ENCODE measurements at regions not wholly inside any gene's neighbourhood (a gene's known extent, or its start where the extent isn't known, plus 50 kb on each side); places are given as distances from the start of the nearest gene placed in this dataset.

GRCh38 chr18:1056404-1056803, 151.7 kb downstream of the ADCYAP1 start:
- 85% methylated on average over 2 of the region's 2 CpGs for WGBS
- no peaks in the 10 kb centered on the region for H3K27me3 ChIP-seq (ENCODE audit: control insufficient read depth in 4 of 4, insufficient read depth in 4 of 4, low read length in 3 of 4)

GRCh38 chr18:1057367-1057766, 152.7 kb downstream of the ADCYAP1 start:
- H3K27ac ChIP-seq (ENCODE audit: low read depth in 1 of 2, low read length in 2 of 2), result no peak overlapping the region
- H3K4me1 ChIP-seq (ENCODE audit: control insufficient read depth in 4 of 4, insufficient read depth in 4 of 4, low read length in 3 of 4), result no peaks in the 10 kb centered on the region
- TF ChIP-seq JUND (IDR thresholded peaks at IDR 0.05) (no peak), RAD21 (IDR thresholded peaks at IDR 0.05) (no peak), ZBTB33 (IDR thresholded peaks at IDR 0.05) (no peak), ATF3 (IDR thresholded peaks at IDR 0.05) (no peak), FOXA1 (IDR thresholded peaks at IDR 0.05) (no peak), NR2F2 (IDR thresholded peaks at IDR 0.05) (no peak), CTCF (IDR thresholded peaks at IDR 0.05; ENCODE audit: low read depth, low read length, missing input control) (no peak)
- H3K36me3 ChIP-seq (ENCODE audit: control insufficient read depth in 4 of 4, insufficient read depth in 3 of 4, low read depth in 1 of 4, low read length in 3 of 4), result no peaks in the 10 kb centered on the region
- H3K9ac ChIP-seq (ENCODE audit: low read depth in 1 of 2, low read length in 2 of 2), result no peak overlapping the region
- DNase-seq (ENCODE audit: low spot score), result no peak
- peaks cover 0 to 4% (median 2%) of the 10 kb centered on the region in 4 donors for H3K9me3 ChIP-seq (ENCODE audit: control insufficient read depth in 4 of 4, low read length in 3 of 4)
- H3K4me3 ChIP-seq (ENCODE audit: low read depth in 1 of 3, low read length in 3 of 3), result no peak overlapping the region
- 81% methylated on average over 3 of the region's 3 CpGs for WGBS
- no peaks in the 10 kb centered on the region for H3K27me3 ChIP-seq (ENCODE audit: control insufficient read depth in 4 of 4, insufficient read depth in 4 of 4, low read length in 3 of 4)

More at GRCh38 chr18:1056404-1056803, 151.7 kb downstream of the ADCYAP1 start:
- no peak for TF ChIP-seq TAF1 (conservative IDR thresholded peaks at IDR 0.05)
- TF ChIP-seq REST (IDR thresholded peaks at IDR 0.05), result no peak
- TF ChIP-seq GABPA (IDR thresholded peaks at IDR 0.05 in 1 of 2, conservative IDR thresholded peaks at IDR 0.05 in 1 of 2), result no peak
- TF ChIP-seq HNF4A (conservative IDR thresholded peaks at IDR 0.05), result no peak
- TF ChIP-seq YY1 (IDR thresholded peaks at IDR 0.05), result no peak
- TF ChIP-seq NR2F2 (IDR thresholded peaks at IDR 0.05), result no peak
- no peak for TF ChIP-seq FOXA1 (IDR thresholded peaks at IDR 0.05)
- TF ChIP-seq HNF4G (IDR thresholded peaks at IDR 0.05), result no peak
- TF ChIP-seq RXRA (IDR thresholded peaks at IDR 0.05), result no peak
- TF ChIP-seq MAX (IDR thresholded peaks at IDR 0.05), result no peak
- no peak for TF ChIP-seq ZBTB33 (IDR thresholded peaks at IDR 0.05)
- no peak for TF ChIP-seq FOXA2 (IDR thresholded peaks at IDR 0.05)
- TF ChIP-seq SP1 (IDR thresholded peaks at IDR 0.05), result no peak
- TF ChIP-seq JUND (IDR thresholded peaks at IDR 0.05), result no peak
- no peak for TF ChIP-seq EGR1 (IDR thresholded peaks at IDR 0.05; ENCODE audit: low read depth in 2 of 2)
- TF ChIP-seq ATF3 (IDR thresholded peaks at IDR 0.05), result no peak
- H3K9ac ChIP-seq (ENCODE audit: low read depth in 1 of 2, low read length in 2 of 2), result no peak overlapping the region
- no peaks in the 10 kb centered on the region for H3K4me1 ChIP-seq (ENCODE audit: control insufficient read depth in 4 of 4, insufficient read depth in 4 of 4, low read length in 3 of 4)
- DNase-seq (ENCODE audit: low spot score), result no peak
- no peak overlapping the region for H3K27ac ChIP-seq (ENCODE audit: low read depth in 1 of 2, low read length in 2 of 2)
- no peaks in the 10 kb centered on the region for H3K36me3 ChIP-seq (ENCODE audit: control insufficient read depth in 4 of 4, insufficient read depth in 3 of 4, low read depth in 1 of 4, low read length in 3 of 4)
- H3K4me3 ChIP-seq (ENCODE audit: low read depth in 1 of 3, low read length in 3 of 3), result no peak overlapping the region
- peaks cover 0 to 4% (median 2%) of the 10 kb centered on the region in 4 donors for H3K9me3 ChIP-seq (ENCODE audit: control insufficient read depth in 4 of 4, low read length in 3 of 4)
